ENCODE measurements at regions not wholly inside any gene's neighbourhood (a gene's known extent, or its start where the extent isn't known, plus 50 kb on each side); places are given as distances from the start of the nearest gene placed in this dataset.
"Not testable (repeated sequence)": the region's sequence is repeated elsewhere in the genome, so short reads cannot be mapped to it uniquely, and the experiment has no call there.

- H3K9me3 ChIP-seq; in situ Hi-C loops (cut with MboI; ENCODE audit: low sequenced_read_pairs); DNase-seq (ENCODE audit: low spot score in 2 of 2); H3K4me1 ChIP-seq; H3K27me3 ChIP-seq (ENCODE audit: low read depth); H3K4me3 ChIP-seq; H3K36me3 ChIP-seq (replicated peaks): not testable (repeated sequence)
Observed at GRCh38 chr2:87349006-87349405, 327.4 kb upstream of the PLGLB1 start.

- H3K9me3 ChIP-seq; DNase-seq (ENCODE audit: low spot score in 2 of 2); H3K4me1 ChIP-seq; H3K4me3 ChIP-seq; H3K27me3 ChIP-seq (ENCODE audit: low read depth); H3K36me3 ChIP-seq (replicated peaks); in situ Hi-C loops (cut with MboI; ENCODE audit: low sequenced_read_pairs): not testable (repeated sequence)
Observed at GRCh38 chr2:87352178-87352934, 330.7 kb upstream of the PLGLB1 start.

GRCh38 chr2:87353408-87353807, 331.8 kb upstream of the PLGLB1 start:
- DNase-seq (ENCODE audit: low spot score in 2 of 2); in situ Hi-C loops (cut with MboI; ENCODE audit: low sequenced_read_pairs); H3K36me3 ChIP-seq (replicated peaks): not testable (repeated sequence)

GRCh38 chr2:87354102-87354501, 332.5 kb upstream of the PLGLB1 start:
- H3K4me3 ChIP-seq; H3K9me3 ChIP-seq; DNase-seq (ENCODE audit: low spot score in 2 of 2); H3K4me1 ChIP-seq; H3K36me3 ChIP-seq (replicated peaks); in situ Hi-C loops (cut with MboI; ENCODE audit: low sequenced_read_pairs); H3K27me3 ChIP-seq (ENCODE audit: low read depth): not testable (repeated sequence)

More at GRCh38 chr2:87353408-87353807, 331.8 kb upstream of the PLGLB1 start:
- H3K4me1 ChIP-seq; H3K4me3 ChIP-seq; H3K9me3 ChIP-seq; H3K27me3 ChIP-seq (ENCODE audit: low read depth): not testable (repeated sequence)

- in situ Hi-C loops (cut with MboI; ENCODE audit: low sequenced_read_pairs); H3K9me3 ChIP-seq; DNase-seq (ENCODE audit: low spot score in 2 of 2): not testable (repeated sequence)
Observed at GRCh38 chr2:87360250-87360649, 338.6 kb upstream of the PLGLB1 start.

GRCh38 chr2:87360927-87361326, 339.3 kb upstream of the PLGLB1 start:
- H3K4me1 ChIP-seq; H3K36me3 ChIP-seq (replicated peaks); H3K9me3 ChIP-seq; H3K27me3 ChIP-seq (ENCODE audit: low read depth); DNase-seq (ENCODE audit: low spot score in 2 of 2); in situ Hi-C loops (cut with MboI; ENCODE audit: low sequenced_read_pairs); H3K4me3 ChIP-seq: not testable (repeated sequence)

More at GRCh38 chr2:87360250-87360649, 338.6 kb upstream of the PLGLB1 start:
- not testable (repeated sequence) for H3K36me3 ChIP-seq (replicated peaks); H3K4me1 ChIP-seq; H3K4me3 ChIP-seq; H3K27me3 ChIP-seq (ENCODE audit: low read depth)

- in situ Hi-C loops (cut with MboI; ENCODE audit: low sequenced_read_pairs); H3K27me3 ChIP-seq (ENCODE audit: low read depth); H3K36me3 ChIP-seq (replicated peaks): not testable (repeated sequence)
Observed at GRCh38 chr2:87361805-87362204, 340.2 kb upstream of the PLGLB1 start.

GRCh38 chr2:87364379-87364778, 342.7 kb upstream of the PLGLB1 start:
- H3K4me1 ChIP-seq; H3K27me3 ChIP-seq (ENCODE audit: low read depth); H3K4me3 ChIP-seq; DNase-seq (ENCODE audit: low spot score in 2 of 2); H3K36me3 ChIP-seq (replicated peaks); in situ Hi-C loops (cut with MboI; ENCODE audit: low sequenced_read_pairs); H3K9me3 ChIP-seq: not testable (repeated sequence)

More at GRCh38 chr2:87361805-87362204, 340.2 kb upstream of the PLGLB1 start:
- not testable (repeated sequence) for H3K4me3 ChIP-seq; DNase-seq (ENCODE audit: low spot score in 2 of 2); H3K4me1 ChIP-seq; H3K9me3 ChIP-seq

- H3K9me3 ChIP-seq; H3K4me3 ChIP-seq; H3K4me1 ChIP-seq; in situ Hi-C loops (cut with MboI; ENCODE audit: low sequenced_read_pairs); H3K36me3 ChIP-seq (replicated peaks); H3K27me3 ChIP-seq (ENCODE audit: low read depth); DNase-seq (ENCODE audit: low spot score in 2 of 2): not testable (repeated sequence)
Observed at GRCh38 chr2:87365038-87365437, 343.4 kb upstream of the PLGLB1 start.

GRCh38 chr2:87386063-87386560, 361.8 kb upstream of the PLGLB2 start:
- H3K4me3 ChIP-seq; DNase-seq (ENCODE audit: low spot score in 2 of 2); H3K4me1 ChIP-seq; H3K27me3 ChIP-seq (ENCODE audit: low read depth); H3K9me3 ChIP-seq; in situ Hi-C loops (cut with MboI; ENCODE audit: low sequenced_read_pairs); H3K36me3 ChIP-seq (replicated peaks): not testable (repeated sequence)

GRCh38 chr2:87395784-87396183, 352.1 kb upstream of the PLGLB2 start:
- H3K4me3 ChIP-seq; H3K36me3 ChIP-seq (replicated peaks); H3K27me3 ChIP-seq (ENCODE audit: low read depth); H3K9me3 ChIP-seq; H3K4me1 ChIP-seq; DNase-seq (ENCODE audit: low spot score in 2 of 2); in situ Hi-C loops (cut with MboI; ENCODE audit: low sequenced_read_pairs): not testable (repeated sequence)

- H3K9me3 ChIP-seq; H3K27me3 ChIP-seq (ENCODE audit: low read depth); H3K4me1 ChIP-seq; in situ Hi-C loops (cut with MboI; ENCODE audit: low sequenced_read_pairs); H3K36me3 ChIP-seq (replicated peaks); DNase-seq (ENCODE audit: low spot score in 2 of 2); H3K4me3 ChIP-seq: not testable (repeated sequence)
Observed at GRCh38 chr2:87396551-87397265, 351.2 kb upstream of the PLGLB2 start.

- DNase-seq (ENCODE audit: low spot score in 2 of 2); H3K4me3 ChIP-seq; H3K27me3 ChIP-seq (ENCODE audit: low read depth); H3K4me1 ChIP-seq; in situ Hi-C loops (cut with MboI; ENCODE audit: low sequenced_read_pairs); H3K9me3 ChIP-seq; H3K36me3 ChIP-seq (replicated peaks): not testable (repeated sequence)
Observed at GRCh38 chr2:87397276-87398065, 350.4 kb upstream of the PLGLB2 start.
